B cell (primary cell): ENCODE measurements at regions not wholly inside any gene's neighbourhood (a gene's known extent, or its start where the extent isn't known, plus 50 kb on each side); places are given as distances from the start of the nearest gene placed in this dataset.
"Not testable (repeated sequence)": the region's sequence is repeated elsewhere in the genome, so short reads cannot be mapped to it uniquely, and the experiment has no call there.

Source experiments
- ATAC-seq: fragments of 200-7000 bp; cut with Tn5 transposase; one replicate; pipeline ENCODE4 v1.10.0; 2021; ENCODE audit warnings: low read depth, mild to moderate bottlenecking, moderate number of reproducible peaks, moderate library complexity
- CTCF ChIA-PET: fragments of 350-600 bp; sonication (Branson Sonifier 250); formaldehyde crosslinking; loops from one replicate; lab custom pipeline; 2021; ENCODE audit warnings: antibody characterized with exemption, inconsistent platforms; lab: Charles Lee
- POLR2A ChIA-PET: fragments of 350-600 bp; sonication (Branson Sonifier 250); formaldehyde crosslinking; loops from one replicate; lab custom pipeline; 2021; ENCODE audit warnings: antibody characterized with exemption; lab: Charles Lee
- DNase-seq: peaks from one replicate; pipeline ENCODE4 v3.0.0; 2013
- H2AFZ ChIP-seq: 2 replicates; pipeline ENCODE4 v1.6.1; 2012; ENCODE audit warnings: mild to moderate bottlenecking, low read depth, low read length; ENCODE audit not compliant: insufficient read depth, poor library complexity, severe bottlenecking
- H3K27ac ChIP-seq, 2 donors: 1 replicate in 1 of 2; 2 replicates in 1 of 2; pipeline ENCODE4 v1.5.1; 2012 to 2013; ENCODE audit warnings: low read length in 2 of 2, mild to moderate bottlenecking in 2 of 2, moderate library complexity in 1 of 2
- H3K27me3 ChIP-seq, 4 experiments: fragments of 200-600 bp in 1 of 4; sonication (generic) in 1 of 4; replicated peaks in 1 of 4; 1 replicate in 2 of 4; 2 replicates in 2 of 4; pipeline versions ENCODE4 v1.6.1 to v1.7.0; 2013 to 2016; ENCODE audit warnings: low read length in 3 of 4, mild to moderate bottlenecking in 2 of 4, mixed read lengths in 1 of 4, moderate library complexity in 1 of 4; ENCODE audit not compliant: insufficient read depth in 4 of 4, control insufficient read depth in 3 of 4; ENCODE audit errors: control extremely low read depth in 1 of 4
- H3K36me3 ChIP-seq, 2 experiments: replicated peaks in 1 of 2; 1 replicate in 1 of 2; 2 replicates in 1 of 2; pipeline versions ENCODE4 v1.6.1 to v1.7.1; 2013; ENCODE audit warnings: low read length in 1 of 2; ENCODE audit not compliant: insufficient read depth in 2 of 2, control insufficient read depth in 1 of 2; ENCODE audit errors: control extremely low read depth in 1 of 2, extremely low read depth in 1 of 2
- H3K4me1 ChIP-seq, 2 donors: fragments of 200-600 bp in 1 of 2; sonication (generic) in 1 of 2; 1 replicate in 1 of 2; 2 replicates in 1 of 2; pipeline versions ENCODE4 v1.5.1 to v1.6.1; 2013 to 2017; ENCODE audit warnings: low read length in 2 of 2; ENCODE audit not compliant: control insufficient read depth in 2 of 2, insufficient read depth in 2 of 2
- H3K4me2 ChIP-seq: replicated peaks from 2 replicates; pipeline ENCODE3; 2012; ENCODE audit warnings: mild to moderate bottlenecking, low read depth, low read length; ENCODE audit not compliant: poor library complexity, severe bottlenecking
- H3K4me3 ChIP-seq, 5 experiments: fragments of 200-600 bp in 1 of 5; sonication (generic) in 1 of 5; 1 replicate in 3 of 5; 2 replicates in 2 of 5; pipeline versions ENCODE4 v1.5.1 to v1.7.0; 2011 to 2016; ENCODE audit warnings: low read length in 4 of 5, mild to moderate bottlenecking in 4 of 5, low read depth in 2 of 5, control low read depth in 1 of 5, moderate library complexity in 1 of 5; ENCODE audit not compliant: insufficient read depth in 1 of 5; ENCODE audit errors: control extremely low read depth in 1 of 5, extremely low read depth in 1 of 5
- H3K79me2 ChIP-seq: fragments of 200-600 bp; sonication (generic); one replicate; pipeline ENCODE4 v1.6.0; 2016; ENCODE audit warnings: low read length; ENCODE audit not compliant: control insufficient read depth, insufficient read depth
- H3K9ac ChIP-seq: fragments of 200-600 bp; sonication (generic); 2 replicates; pipeline ENCODE4 v1.6.1; 2017; ENCODE audit warnings: mild to moderate bottlenecking, low read length, moderate library complexity
- H3K9me3 ChIP-seq, 3 donors: one replicate each; pipeline versions ENCODE4 v1.6.1 to v1.7.1; 2013; ENCODE audit warnings: low read length in 2 of 3; ENCODE audit not compliant: control insufficient read depth in 2 of 3, insufficient read depth in 1 of 3; ENCODE audit errors: control extremely low read depth in 1 of 3
- H4K20me1 ChIP-seq: 2 replicates; pipeline ENCODE4 v1.6.0; 2012; ENCODE audit warnings: mild to moderate bottlenecking, low read length; ENCODE audit not compliant: insufficient read depth, control insufficient read depth, poor library complexity, severe bottlenecking
- H3K27ac Mint-ChIP-seq: one replicate; pipeline ENCODE4 v1.8.0; 2021; ENCODE audit warnings: mixed read lengths
- H3K27me3 Mint-ChIP-seq: one replicate; pipeline ENCODE4 v1.8.0; 2021; ENCODE audit warnings: mixed read lengths
- H3K4me1 Mint-ChIP-seq: one replicate; pipeline ENCODE4 v1.8.0; 2021; ENCODE audit warnings: mixed read lengths
- H3K4me3 Mint-ChIP-seq: one replicate; pipeline ENCODE4 v1.8.0; 2021; ENCODE audit warnings: mixed read lengths
- H3K9me3 Mint-ChIP-seq: one replicate; pipeline ENCODE4 v1.8.0; 2022; ENCODE audit warnings: mixed read lengths; ENCODE audit not compliant: insufficient read depth
- CTCF ChIP-seq: fragments of 200-600 bp; IDR thresholded peaks from one replicate; pipeline ENCODE4 v1.8.0; 2022; ENCODE audit warnings: antibody characterized with exemption, mild to moderate bottlenecking
- EZH2 ChIP-seq: IDR thresholded peaks from 2 replicates; pipeline ENCODE4 v1.6.1; 2012; ENCODE audit warnings: borderline replicate concordance, low read depth, mild to moderate bottlenecking, moderate library complexity, low read length; ENCODE audit not compliant: insufficient read depth, poor library complexity, severe bottlenecking
- WGBS: methylation state at CpG from one replicate; pipeline ENCODE4 v1.1.5; 2013; ENCODE audit warnings: missing lambda C conversion rate; ENCODE audit not compliant: insufficient coverage; 5-methylcytosine and 5-hydroxymethylcytosine counted together
- intact Hi-C: fragments of 100-400 bp; cut with micrococcal nuclease; formaldehyde crosslinking; loops from one replicate; pipeline ENCODE4 v1.10.0; 2022

GRCh38 chr1:157262422-157262821 lies 124.2 kb upstream of the ETV3 start:
- H3K27ac ChIP-seq: no peak overlapping the region
- H3K4me2 ChIP-seq: no peak overlapping the region
- Mint-ChIP-seq H3K4me1 (no peaks in the 10 kb centered on the region), H3K4me3 (no peak overlapping the region), H3K27ac (no peak overlapping the region), H3K27me3 (peaks cover 4% of the 10 kb centered on the region), H3K9me3 (no peaks in the 10 kb centered on the region)
- DNase-seq: no peak
- no peak overlapping the region for H2AFZ ChIP-seq
- no peaks in the 10 kb centered on the region for H3K79me2 ChIP-seq
- H3K36me3 ChIP-seq: no peaks in the 10 kb centered on the region
- H3K9me3 ChIP-seq: peaks cover 0 to 3% (median 0%) of the 10 kb centered on the region in 3 donors
- H3K27me3 ChIP-seq: no peaks in the 10 kb centered on the region
- WGBS: 100% methylated on average over 2 of the region's 2 CpGs
- ChIA-PET POLR2A (no interaction called here), CTCF (no interaction called here)
- no peaks in the 10 kb centered on the region for H3K4me1 ChIP-seq
- H3K4me3 ChIP-seq: no peak overlapping the region
- intact Hi-C loops: no loop called here
- no peak for ATAC-seq
- H3K9ac ChIP-seq: no peak overlapping the region
- H4K20me1 ChIP-seq: no peaks in the 10 kb centered on the region
- TF ChIP-seq CTCF (no peak), EZH2 (no peak)

GRCh38 chr1:157255891-157256290 lies 117.7 kb upstream of the ETV3 start:
- intact Hi-C loops, ATAC-seq, H3K27ac ChIP-seq, H2AFZ ChIP-seq, POLR2A ChIA-PET, CTCF ChIA-PET, H3K9ac ChIP-seq, H3K4me1 Mint-ChIP-seq, H3K9me3 Mint-ChIP-seq, H3K36me3 ChIP-seq, H3K4me3 ChIP-seq, H4K20me1 ChIP-seq, H3K4me2 ChIP-seq, H3K27ac Mint-ChIP-seq, H3K4me1 ChIP-seq, DNase-seq, H3K4me3 Mint-ChIP-seq, H3K79me2 ChIP-seq: not testable (repeated sequence)
- peaks cover 17% of the 10 kb centered on the region for H3K27me3 Mint-ChIP-seq
- no CpG with 5 or more reads among the region's 3 CpGs for WGBS
- peaks cover 0 to 20% (median 5%) of the 10 kb centered on the region in 4 experiments for H3K27me3 ChIP-seq
- H3K9me3 ChIP-seq: peaks cover 0 to 11% (median 2%) of the 10 kb centered on the region in 3 donors

- Histone ChIP-seq H3K27me3 (peaks cover 0 to 20% (median 5%) of the 10 kb centered on the region in 4 experiments), H3K4me1 (peaks cover 5 to 10% of the 10 kb centered on the region in 2 donors), H3K9me3 (peaks cover 0 to 11% (median 2%) of the 10 kb centered on the region in 3 donors)
- H2AFZ ChIP-seq, H4K20me1 ChIP-seq, H3K9me3 Mint-ChIP-seq, POLR2A ChIA-PET, ATAC-seq, H3K4me3 ChIP-seq, CTCF ChIA-PET, H3K27ac Mint-ChIP-seq, DNase-seq, H3K4me2 ChIP-seq, H3K79me2 ChIP-seq, H3K9ac ChIP-seq, intact Hi-C loops, H3K4me3 Mint-ChIP-seq, H3K27ac ChIP-seq, H3K36me3 ChIP-seq: not testable (repeated sequence)
- 93% methylated on average over 3 of the region's 3 CpGs for WGBS
- Mint-ChIP-seq H3K4me1 (peaks cover 10% of the 10 kb centered on the region), H3K27me3 (peaks cover 17% of the 10 kb centered on the region)
These were observed 116.0 kb upstream of the ETV3 start for GRCh38 chr1:157254183-157254582.
